ACC112 (cell line): ENCODE measurements at regions not wholly inside any gene's neighbourhood (a gene's known extent, or its start where the extent isn't known, plus 50 kb on each side); places are given as distances from the start of the nearest gene placed in this dataset.
"Not testable (repeated sequence)": the region's sequence is repeated elsewhere in the genome, so short reads cannot be mapped to it uniquely, and the experiment has no call there.

Source experiments
- H2AFZ ChIP-seq: fragments of 200-600 bp; sonication (generic); one replicate; pipeline ENCODE4 v1.6.0; 2017; ENCODE audit warnings: antibody characterized with exemption, low read length; ENCODE audit not compliant: unreplicated experiment
- H3K27ac ChIP-seq: fragments of 200-600 bp; sonication (generic); 2 replicates; pipeline ENCODE4 v1.5.1; 2014; ENCODE audit warnings: low read depth, mild to moderate bottlenecking, antibody characterized with exemption, low read length, moderate library complexity
- H3K27me3 ChIP-seq: fragments of 200-600 bp; sonication (generic); 2 replicates; pipeline ENCODE4 v1.6.1; 2014; ENCODE audit warnings: mild to moderate bottlenecking, antibody characterized with exemption, low read length, moderate library complexity, mixed read lengths; ENCODE audit not compliant: insufficient read depth
- H3K36me3 ChIP-seq: fragments of 200-600 bp; sonication (generic); 2 replicates; pipeline ENCODE4 v1.6.1; 2016; ENCODE audit warnings: mild to moderate bottlenecking, antibody characterized with exemption, low read length, moderate library complexity, mixed read lengths; ENCODE audit not compliant: insufficient read depth
- H3K4me1 ChIP-seq: fragments of 200-600 bp; sonication (generic); one replicate; pipeline ENCODE4 v1.6.1; 2016; ENCODE audit warnings: low read length, mixed read lengths; ENCODE audit not compliant: insufficient read depth, unreplicated experiment, control insufficient read depth
- H3K4me3 ChIP-seq: fragments of 200-600 bp; sonication (generic); 2 replicates; pipeline ENCODE4 v1.5.1; 2014; ENCODE audit warnings: mild to moderate bottlenecking, low read depth, low read length
- H3K79me2 ChIP-seq: fragments of 200-600 bp; sonication (generic); one replicate; pipeline ENCODE4 v1.6.0; 2016; ENCODE audit warnings: low read length; ENCODE audit not compliant: control insufficient read depth, unreplicated experiment, insufficient read depth

- no peaks in the 10 kb centered on the region for H3K79me2 ChIP-seq
- H3K27ac ChIP-seq, result no peak overlapping the region
- H3K4me1 ChIP-seq, result no peaks in the 10 kb centered on the region
- H3K4me3 ChIP-seq, result no peak overlapping the region
- H2AFZ ChIP-seq, result no peak overlapping the region
- no peaks in the 10 kb centered on the region for H3K27me3 ChIP-seq
- H3K36me3 ChIP-seq, result no peaks in the 10 kb centered on the region; the same call in 1 of the 2 replicates
Observed at GRCh38 chr16:72602499-72602898, 430.5 kb upstream of the PMFBP1 start.

GRCh38 chr16:72598696-72599095 lies 426.7 kb upstream of the PMFBP1 start:
- H3K4me3 ChIP-seq, result no peak overlapping the region
- H3K36me3 ChIP-seq, result no peaks in the 10 kb centered on the region; the same call in 1 of the 2 replicates
- H3K4me1 ChIP-seq, result no peaks in the 10 kb centered on the region
- no peak overlapping the region for H2AFZ ChIP-seq
- H3K27ac ChIP-seq, result no peak overlapping the region
- H3K27me3 ChIP-seq, result no peaks in the 10 kb centered on the region
- no peaks in the 10 kb centered on the region for H3K79me2 ChIP-seq

- Histone ChIP-seq H3K4me3 (no peak overlapping the region), H3K36me3 (no peaks in the 10 kb centered on the region; the same call in 1 of the 2 replicates), H3K79me2 (no peaks in the 10 kb centered on the region), H3K27ac (no peak overlapping the region), H3K4me1 (no peaks in the 10 kb centered on the region), H3K27me3 (no peaks in the 10 kb centered on the region), H2AFZ (no peak overlapping the region)
Observed at GRCh38 chr16:72597938-72598337, 426.0 kb upstream of the PMFBP1 start.

- Histone ChIP-seq H3K4me3 (no peak overlapping the region), H3K27ac (no peak overlapping the region), H3K79me2 (no peaks in the 10 kb centered on the region), H3K27me3 (no peaks in the 10 kb centered on the region), H3K36me3 (no peaks in the 10 kb centered on the region), H2AFZ (no peak overlapping the region), H3K4me1 (no peaks in the 10 kb centered on the region)
Observed at GRCh38 chr16:72596373-72596772, 424.4 kb upstream of the PMFBP1 start.

- no peak overlapping the region for H3K27ac ChIP-seq
- H3K4me3 ChIP-seq, result no peak overlapping the region
- H3K79me2 ChIP-seq, result peaks cover 3% of the 10 kb centered on the region
- no peaks in the 10 kb centered on the region for H3K27me3 ChIP-seq
- H3K36me3 ChIP-seq, result no peaks in the 10 kb centered on the region
- no peak overlapping the region for H2AFZ ChIP-seq
- H3K4me1 ChIP-seq, result no peaks in the 10 kb centered on the region
Observed at GRCh38 chr16:72590151-72590937, 418.4 kb upstream of the PMFBP1 start.

GRCh38 chr16:72588551-72588950 lies 416.6 kb upstream of the PMFBP1 start:
- Histone ChIP-seq H3K27ac (no peak overlapping the region), H3K4me1 (no peaks in the 10 kb centered on the region), H3K4me3 (no peak overlapping the region), H3K79me2 (peaks cover 3% of the 10 kb centered on the region), H3K27me3 (no peaks in the 10 kb centered on the region), H3K36me3 (no peaks in the 10 kb centered on the region), H2AFZ (no peak overlapping the region)

GRCh38 chr16:72578061-72578460 lies 406.1 kb upstream of the PMFBP1 start:
- not testable (repeated sequence) for H2AFZ ChIP-seq, H3K27me3 ChIP-seq, H3K36me3 ChIP-seq, H3K79me2 ChIP-seq, H3K27ac ChIP-seq, H3K4me3 ChIP-seq, H3K4me1 ChIP-seq

- Histone ChIP-seq H3K27me3 (no peaks in the 10 kb centered on the region), H3K4me3 (no peak overlapping the region), H3K36me3 (no peaks in the 10 kb centered on the region), H3K79me2 (no peaks in the 10 kb centered on the region), H3K27ac (no peak overlapping the region), H3K4me1 (no peaks in the 10 kb centered on the region), H2AFZ (no peak overlapping the region)
Observed at GRCh38 chr16:72576189-72576588, 404.2 kb upstream of the PMFBP1 start.

- Histone ChIP-seq H3K4me1 (no peaks in the 10 kb centered on the region), H3K4me3 (no peak overlapping the region), H3K27me3 (no peaks in the 10 kb centered on the region), H3K27ac (no peak overlapping the region), H3K36me3 (no peaks in the 10 kb centered on the region), H2AFZ (no peak overlapping the region), H3K79me2 (no peaks in the 10 kb centered on the region)
Observed at GRCh38 chr16:72569677-72570076, 397.7 kb upstream of the PMFBP1 start.

GRCh38 chr16:72568502-72568901 lies 396.5 kb upstream of the PMFBP1 start:
- Histone ChIP-seq H3K27ac (no peak overlapping the region), H2AFZ (no peak overlapping the region), H3K36me3 (no peaks in the 10 kb centered on the region), H3K27me3 (no peaks in the 10 kb centered on the region), H3K4me3 (no peak overlapping the region), H3K79me2 (no peaks in the 10 kb centered on the region), H3K4me1 (no peaks in the 10 kb centered on the region)

GRCh38 chr16:72566174-72566573 lies 394.2 kb upstream of the PMFBP1 start:
- H3K79me2 ChIP-seq, result no peaks in the 10 kb centered on the region
- no peaks in the 10 kb centered on the region for H3K36me3 ChIP-seq
- no peak overlapping the region for H3K4me3 ChIP-seq
- H3K4me1 ChIP-seq, result no peaks in the 10 kb centered on the region
- no peak overlapping the region for H2AFZ ChIP-seq
- H3K27me3 ChIP-seq, result no peaks in the 10 kb centered on the region
- H3K27ac ChIP-seq, result no peak overlapping the region
